NCI-H1105 treated with DMSO at 0.1 percent for 48 hours (cell line): ENCODE measurements at regions not wholly inside any gene's neighbourhood (a gene's known extent, or its start where the extent isn't known, plus 50 kb on each side); places are given as distances from the start of the nearest gene placed in this dataset.
"Not testable (repeated sequence)": the region's sequence is repeated elsewhere in the genome, so short reads cannot be mapped to it uniquely, and the experiment has no call there.

Experiments
- DNase-seq: peaks from one replicate; lab custom pipeline; 2025; lab: John Stamatoyannopoulos, UW

- no peak for DNase-seq
Measured at GRCh38 chr5:40453689-40454088, 226.0 kb upstream of the PTGER4 start.

DNA sequence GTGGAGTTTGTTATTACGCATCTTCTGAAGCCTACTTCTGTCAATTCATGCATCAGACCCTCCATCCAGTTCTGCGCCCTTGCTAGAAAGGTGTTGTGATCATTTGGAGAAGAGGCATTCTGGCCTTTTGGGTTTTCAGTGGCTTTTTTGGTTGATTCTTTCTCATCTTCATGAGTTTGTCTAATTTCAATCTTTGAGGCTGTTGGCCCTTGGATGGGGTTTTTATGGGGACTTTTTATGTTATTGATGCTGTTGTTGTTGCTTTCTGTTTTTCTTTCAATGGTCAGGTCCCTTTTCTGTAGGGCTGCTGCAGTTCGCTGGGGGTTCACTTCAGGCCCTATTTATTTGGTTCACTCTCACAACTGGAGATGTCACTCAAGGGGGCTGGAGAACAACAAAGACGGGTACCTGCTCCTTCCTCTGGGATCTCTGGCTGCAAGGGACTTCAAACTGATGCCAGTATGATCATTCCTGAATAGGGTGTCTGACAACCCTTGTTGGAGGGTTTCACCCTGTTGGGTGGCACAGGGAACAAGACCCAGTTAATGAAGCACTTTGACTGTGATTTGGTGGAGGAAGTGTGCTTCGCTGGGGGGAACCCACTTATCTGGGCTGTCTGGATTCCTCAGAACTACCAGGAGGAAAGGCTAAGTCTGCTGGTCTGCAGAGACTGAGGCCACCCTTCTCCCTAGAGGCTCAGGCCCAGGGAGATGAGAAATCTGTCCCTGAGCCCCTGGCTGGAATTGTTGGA is 226.7 kb upstream of the PTGER4 start:
- DNase-seq = no peak

- DNase-seq = no peak
Measured at GRCh38 chr5:40447438-40447837, 232.3 kb upstream of the PTGER4 start.

- no peak for DNase-seq
Measured at GRCh38 chr5:40446910-40447309, 232.8 kb upstream of the PTGER4 start.

DNA sequence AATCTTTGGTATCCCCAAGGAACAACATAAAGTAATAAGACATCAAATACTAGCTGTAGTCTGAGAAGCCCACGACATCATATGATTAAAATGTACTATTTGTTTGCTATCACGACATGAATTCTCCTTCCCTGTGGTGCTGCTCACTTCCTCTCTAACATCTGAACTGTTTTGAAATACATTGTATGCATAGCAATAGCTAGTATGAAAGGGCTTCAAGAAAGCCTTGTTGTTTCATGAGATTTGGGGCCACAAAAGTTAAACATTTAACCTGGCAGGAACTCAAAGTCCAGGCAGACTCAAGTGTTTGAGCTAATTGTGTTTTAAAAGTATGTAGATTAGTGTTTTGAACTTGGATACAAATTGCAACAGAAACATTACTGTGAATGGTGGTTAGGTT is 237.4 kb upstream of the PTGER4 start:
- DNase-seq = no peak

DNA sequence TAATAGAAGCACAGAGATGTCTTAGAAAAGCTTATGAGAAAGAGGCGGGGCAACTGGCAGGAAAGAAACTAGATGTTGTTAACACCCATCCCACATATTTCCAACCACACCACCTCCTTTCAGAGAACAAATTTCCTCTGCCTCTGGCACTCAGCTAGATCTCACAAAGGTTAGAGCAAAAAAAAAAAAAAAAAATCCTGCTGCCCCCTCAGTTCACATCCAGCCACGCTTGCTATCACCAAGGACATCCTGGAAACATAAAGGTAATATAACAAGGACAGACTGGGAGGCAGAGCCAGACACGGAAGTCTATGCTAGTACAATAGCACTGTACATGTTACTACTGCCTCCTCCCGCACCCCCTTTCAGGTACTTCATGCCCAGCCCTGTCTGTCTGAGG is 238.0 kb upstream of the PTGER4 start:
- DNase-seq = no peak

GRCh38 chr5:40440746-40441145 is 239.0 kb upstream of the PTGER4 start:
- DNase-seq = no peak

- DNase-seq = not testable (repeated sequence)
Measured at GRCh38 chr5:40439103-40439502, 240.6 kb upstream of the PTGER4 start.

GRCh38 chr5:40438646-40439045 is 241.1 kb upstream of the PTGER4 start:
- not testable (repeated sequence) for DNase-seq

DNA sequence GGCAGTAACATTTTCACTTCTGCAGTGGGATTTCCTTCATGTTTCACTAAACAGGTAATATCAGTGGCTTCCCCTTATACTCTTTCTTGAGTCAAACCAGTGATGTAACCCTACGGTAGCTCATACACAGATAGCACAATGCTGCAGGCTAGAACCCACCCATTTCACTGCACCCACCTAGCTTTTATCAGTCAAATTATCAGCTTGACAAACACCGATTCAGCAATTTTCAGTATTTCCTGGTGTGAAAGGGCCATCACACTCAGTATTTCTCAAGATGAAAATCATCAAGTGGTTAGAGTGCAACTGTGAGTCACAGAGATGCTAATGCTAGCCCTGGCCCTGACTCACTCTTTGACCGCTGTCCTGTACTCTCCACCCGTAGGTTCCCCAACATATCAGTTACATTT is 242.3 kb upstream of the PTGER4 start:
- DNase-seq = no peak

GRCh38 chr5:40436535-40437237 is 243.0 kb upstream of the PTGER4 start:
- DNase-seq = no peak

DNA sequence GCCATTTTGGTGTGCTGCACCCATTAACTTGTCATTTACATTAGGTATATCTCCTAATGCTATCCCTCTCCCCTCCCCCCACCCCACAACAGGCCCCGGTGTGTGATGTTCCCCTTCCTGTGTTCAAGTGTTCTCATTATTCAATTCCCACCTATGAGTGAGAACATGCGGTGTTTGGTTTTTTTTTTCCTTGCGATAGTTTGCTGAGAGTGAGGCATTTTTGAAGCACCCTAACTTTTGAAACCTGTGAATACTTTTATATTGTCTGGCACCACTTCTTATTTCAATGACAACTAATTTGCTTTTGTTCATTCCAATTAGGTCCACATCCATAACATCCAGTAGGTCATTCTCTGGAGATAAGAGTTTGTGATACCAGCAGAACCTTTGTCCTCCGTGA is 244.0 kb upstream of the PTGER4 start:
- not testable (repeated sequence) for DNase-seq

GRCh38 chr5:40432836-40433235 is 246.9 kb upstream of the PTGER4 start:
- DNase-seq = no peak

DNA sequence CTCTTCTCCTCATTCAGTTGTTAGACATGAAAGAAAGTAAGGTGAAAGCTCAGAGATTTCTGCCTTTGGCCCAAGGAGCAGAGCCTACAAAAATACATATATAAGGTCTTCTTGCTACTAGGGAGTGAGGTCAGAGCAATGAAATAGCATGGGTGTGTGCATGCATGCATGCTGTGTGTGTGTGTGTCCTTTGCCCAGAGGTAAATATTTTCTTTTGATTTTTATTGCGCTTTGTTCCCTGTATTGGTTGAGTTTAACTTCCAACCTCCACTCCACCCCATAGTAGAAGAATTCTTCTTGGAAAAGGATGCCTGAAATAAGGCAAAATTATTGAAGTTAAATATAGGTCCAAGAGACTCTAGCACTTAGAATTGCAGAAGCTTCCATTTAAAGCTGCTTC is 248.0 kb upstream of the PTGER4 start:
- no peak for DNase-seq

DNA sequence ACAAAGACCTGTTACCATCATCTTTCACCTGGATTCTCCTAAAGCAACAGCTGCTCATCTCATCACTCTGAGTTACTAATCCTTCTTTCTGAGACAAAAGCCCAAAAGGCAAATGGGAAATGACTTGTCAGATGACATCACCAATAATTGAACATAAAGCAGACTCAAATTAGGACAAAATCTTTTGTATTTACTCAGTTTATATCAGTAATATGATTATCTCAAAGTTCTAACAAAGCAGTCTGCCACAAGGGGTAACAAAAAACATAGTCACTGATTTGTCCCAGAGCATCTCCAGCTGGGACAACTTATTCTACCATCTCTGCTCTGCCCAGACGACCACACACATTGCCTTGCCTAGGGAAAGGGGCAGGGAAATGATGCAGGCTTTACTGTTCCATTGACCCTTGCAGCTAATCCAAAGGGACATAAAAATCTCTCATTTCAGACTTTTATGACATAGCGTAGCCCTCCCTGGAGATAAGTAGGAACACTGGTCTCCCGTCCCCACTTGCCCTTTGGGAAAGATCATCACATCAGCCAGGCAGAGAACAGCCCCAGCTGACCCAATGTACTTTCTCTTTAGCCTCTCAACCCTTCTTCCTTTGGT is 249.5 kb upstream of the PTGER4 start:
- DNase-seq = no peak

GRCh38 chr5:40429258-40430100 is 250.2 kb upstream of the PTGER4 start:
- no peak for DNase-seq

DNA sequence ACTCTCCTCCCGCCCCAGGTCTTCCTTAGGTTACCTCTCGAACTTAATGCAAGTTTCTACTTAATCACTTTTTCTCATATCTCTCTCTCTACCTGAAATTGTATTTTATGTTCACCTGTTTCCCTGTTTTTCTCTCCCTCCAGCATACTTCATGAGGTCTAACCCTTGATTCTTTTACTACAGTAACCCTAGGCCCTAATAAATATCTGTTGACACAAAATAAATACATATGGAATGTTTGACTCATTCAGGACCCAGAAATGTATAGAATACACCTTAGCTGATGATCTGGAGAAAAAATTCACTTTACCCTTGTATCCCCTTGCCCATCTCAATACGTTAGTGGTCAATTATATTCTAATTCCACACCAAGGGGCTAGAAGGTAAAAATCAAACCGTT is 250.9 kb upstream of the PTGER4 start:
- no peak for DNase-seq

DNA sequence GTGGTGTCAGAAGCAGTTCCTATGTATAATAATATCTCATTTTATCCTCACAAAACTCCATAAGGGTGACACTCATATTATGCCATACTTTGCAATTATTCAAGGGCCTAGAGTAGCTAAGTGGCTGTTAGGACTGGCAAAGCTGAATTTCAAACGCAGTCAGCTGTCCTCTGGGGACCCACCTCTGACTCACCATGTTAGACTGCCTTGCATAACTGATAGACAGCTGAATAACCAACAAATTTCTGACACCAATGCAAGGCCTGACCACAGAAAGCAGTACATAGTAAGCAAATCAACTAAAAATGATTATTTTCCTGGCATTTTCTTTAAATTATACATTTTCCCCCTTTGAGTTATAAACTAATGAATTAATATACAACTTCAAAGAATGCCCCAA is 251.6 kb upstream of the PTGER4 start:
- DNase-seq = no peak

- not testable (repeated sequence) for DNase-seq
Measured at GRCh38 chr5:40417046-40417810, 262.5 kb upstream of the PTGER4 start.

DNA sequence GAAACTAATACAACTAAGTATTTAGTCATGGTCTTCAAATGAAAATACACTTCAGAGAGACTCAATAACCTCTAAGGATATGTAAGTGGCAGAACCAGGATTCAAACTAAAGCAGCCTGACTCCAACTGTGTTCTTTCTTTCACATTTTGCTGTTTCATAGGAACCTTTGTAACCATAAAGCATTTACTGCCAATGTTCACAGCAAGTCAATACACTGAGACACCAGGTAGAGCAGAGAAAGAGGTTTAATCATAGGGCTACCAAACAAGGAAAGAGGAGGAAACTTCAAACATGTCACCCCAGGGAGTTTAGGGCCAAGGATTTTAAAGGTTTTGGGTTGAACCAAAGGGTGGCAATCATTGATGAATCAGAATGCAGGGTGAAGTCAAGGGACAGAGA is 263.1 kb upstream of the PTGER4 start:
- no peak for DNase-seq

DNA sequence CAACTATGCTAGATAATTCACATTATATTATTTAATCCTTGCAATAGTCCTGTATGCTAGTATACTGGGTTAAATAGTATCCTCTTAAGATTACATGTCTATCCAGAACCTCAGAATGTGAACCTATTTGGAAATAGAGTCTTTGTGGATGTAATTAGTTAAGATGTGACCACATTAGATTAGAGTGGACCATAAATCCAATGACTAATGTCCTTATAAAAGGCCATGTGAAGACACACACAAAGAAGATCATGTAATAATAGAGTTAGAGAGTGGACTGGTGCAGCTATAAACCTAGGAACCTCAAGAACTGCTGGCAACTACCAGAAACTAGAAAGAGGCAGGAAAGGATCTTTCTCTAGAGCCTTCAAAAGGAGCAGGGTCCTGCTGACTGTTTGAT is 263.6 kb upstream of the PTGER4 start:
- DNase-seq = no peak

- DNase-seq = no peak
Measured at GRCh38 chr5:40414922-40415321, 264.8 kb upstream of the PTGER4 start.
